Type B pancreatic cell (in vitro differentiated cells): ENCODE measurements at regions not wholly inside any gene's neighbourhood (a gene's known extent, or its start where the extent isn't known, plus 50 kb on each side); places are given as distances from the start of the nearest gene placed in this dataset.

Source experiments
- DNase-seq: peaks from one replicate; pipeline ENCODE4 v3.0.0; 2021; ENCODE audit warnings: mixed read lengths; ENCODE audit not compliant: unreplicated experiment; ENCODE audit errors: extremely low spot score
- H3K27ac Mint-ChIP-seq: 2 replicates; pipeline ENCODE4 v1.8.0; 2021; ENCODE audit warnings: mild to moderate bottlenecking, mixed read lengths
- H3K27me3 Mint-ChIP-seq: 2 replicates; pipeline ENCODE4 v1.8.0; 2021; ENCODE audit warnings: mixed read lengths
- H3K36me3 Mint-ChIP-seq: 2 replicates; pipeline ENCODE4 v1.8.0; 2021; ENCODE audit warnings: mixed read lengths
- H3K4me1 Mint-ChIP-seq: one replicate; pipeline ENCODE4 v1.8.0; 2021; ENCODE audit warnings: mixed read lengths; ENCODE audit not compliant: unreplicated experiment
- H3K4me3 Mint-ChIP-seq: 2 replicates; pipeline ENCODE4 v1.8.0; 2021; ENCODE audit warnings: mild to moderate bottlenecking, mixed read lengths
- H3K9me3 Mint-ChIP-seq: 2 replicates; pipeline ENCODE4 v1.8.0; 2021; ENCODE audit warnings: mixed read lengths
- TF ChIP-seq, protein P1 (sequence below): fragments of 200-600 bp; sonication (generic); conservative IDR thresholded peaks from 2 replicates; pipeline ENCODE4 v1.5.0; 2021; ENCODE audit warnings: antibody characterized with exemption, mild to moderate bottlenecking

DNA sequence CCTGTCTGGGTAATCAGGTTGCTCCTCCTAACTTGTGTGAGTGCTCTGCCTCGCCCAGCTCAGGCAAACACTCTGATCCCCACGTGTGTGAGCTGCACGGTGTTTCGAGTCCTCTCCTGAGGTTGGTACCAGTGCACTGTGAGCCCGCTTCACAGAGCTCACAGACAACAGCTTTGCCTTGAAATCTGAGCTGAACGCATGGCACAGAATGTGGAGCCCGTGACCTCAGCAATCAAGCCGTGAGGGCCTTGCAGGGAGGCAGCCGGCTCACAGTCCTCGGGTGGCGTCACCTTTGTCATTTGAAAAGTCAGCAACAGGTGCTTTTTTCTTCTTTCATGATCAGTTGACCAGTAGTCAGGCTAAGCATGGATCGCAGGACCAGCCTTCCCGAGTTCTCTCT, 60.2 kb upstream of the ADGRA1 start:
- Mint-ChIP-seq H3K4me1 (peaks cover 13% of the 10 kb centered on the region), H3K9me3 (no peaks in the 10 kb centered on the region), H3K4me3 (no peak overlapping the region), H3K36me3 (no peaks in the 10 kb centered on the region), H3K27me3 (peaks cover 27% of the 10 kb centered on the region), H3K27ac (no peak overlapping the region)
- DNase-seq = no peak
- TF ChIP-seq, protein P1, sequence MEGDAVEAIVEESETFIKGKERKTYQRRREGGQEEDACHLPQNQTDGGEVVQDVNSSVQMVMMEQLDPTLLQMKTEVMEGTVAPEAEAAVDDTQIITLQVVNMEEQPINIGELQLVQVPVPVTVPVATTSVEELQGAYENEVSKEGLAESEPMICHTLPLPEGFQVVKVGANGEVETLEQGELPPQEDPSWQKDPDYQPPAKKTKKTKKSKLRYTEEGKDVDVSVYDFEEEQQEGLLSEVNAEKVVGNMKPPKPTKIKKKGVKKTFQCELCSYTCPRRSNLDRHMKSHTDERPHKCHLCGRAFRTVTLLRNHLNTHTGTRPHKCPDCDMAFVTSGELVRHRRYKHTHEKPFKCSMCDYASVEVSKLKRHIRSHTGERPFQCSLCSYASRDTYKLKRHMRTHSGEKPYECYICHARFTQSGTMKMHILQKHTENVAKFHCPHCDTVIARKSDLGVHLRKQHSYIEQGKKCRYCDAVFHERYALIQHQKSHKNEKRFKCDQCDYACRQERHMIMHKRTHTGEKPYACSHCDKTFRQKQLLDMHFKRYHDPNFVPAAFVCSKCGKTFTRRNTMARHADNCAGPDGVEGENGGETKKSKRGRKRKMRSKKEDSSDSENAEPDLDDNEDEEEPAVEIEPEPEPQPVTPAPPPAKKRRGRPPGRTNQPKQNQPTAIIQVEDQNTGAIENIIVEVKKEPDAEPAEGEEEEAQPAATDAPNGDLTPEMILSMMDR = no peak

DNA sequence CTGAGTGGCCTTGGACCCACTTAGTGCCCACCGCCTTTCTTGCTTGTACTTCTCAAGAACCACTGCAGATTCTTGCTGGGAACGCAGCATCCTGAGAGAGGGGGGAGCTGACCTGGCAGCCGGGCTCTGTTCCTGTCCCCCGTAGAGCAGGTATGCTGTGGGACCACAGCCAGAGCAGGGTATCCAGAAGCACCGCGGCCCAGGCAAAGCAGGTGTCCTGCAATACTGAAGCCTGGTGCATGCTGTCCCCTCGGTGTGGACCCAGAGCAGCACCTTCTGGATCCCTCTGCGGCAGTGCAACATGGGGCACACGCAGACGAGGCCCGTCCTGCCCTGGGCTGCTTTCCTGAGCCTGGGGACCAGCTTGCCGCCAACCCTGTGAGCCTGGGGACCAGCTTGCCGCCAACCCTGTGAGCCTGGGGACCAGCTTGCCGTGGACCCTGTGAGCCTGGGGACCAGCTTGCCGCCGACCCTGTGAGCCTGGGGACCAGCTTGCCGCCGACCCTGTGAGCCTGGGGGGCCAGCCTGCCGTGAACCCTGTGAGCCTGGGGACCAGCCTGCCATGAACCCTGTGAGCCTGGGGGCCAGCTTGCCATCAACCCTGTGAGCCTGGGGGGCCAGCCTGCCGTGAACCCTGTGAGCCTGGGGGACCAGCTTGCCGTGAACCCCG, 60.9 kb upstream of the ADGRA1 start:
- H3K4me1 Mint-ChIP-seq = peaks cover 13% of the 10 kb centered on the region
- DNase-seq = no peak
- no peaks in the 10 kb centered on the region for H3K36me3 Mint-ChIP-seq
- H3K4me3 Mint-ChIP-seq = no peak overlapping the region
- H3K27me3 Mint-ChIP-seq = peaks cover 24% of the 10 kb centered on the region
- H3K27ac Mint-ChIP-seq = no peak overlapping the region
- TF ChIP-seq, protein P1 = no peak
- H3K9me3 Mint-ChIP-seq = no peaks in the 10 kb centered on the region

DNA sequence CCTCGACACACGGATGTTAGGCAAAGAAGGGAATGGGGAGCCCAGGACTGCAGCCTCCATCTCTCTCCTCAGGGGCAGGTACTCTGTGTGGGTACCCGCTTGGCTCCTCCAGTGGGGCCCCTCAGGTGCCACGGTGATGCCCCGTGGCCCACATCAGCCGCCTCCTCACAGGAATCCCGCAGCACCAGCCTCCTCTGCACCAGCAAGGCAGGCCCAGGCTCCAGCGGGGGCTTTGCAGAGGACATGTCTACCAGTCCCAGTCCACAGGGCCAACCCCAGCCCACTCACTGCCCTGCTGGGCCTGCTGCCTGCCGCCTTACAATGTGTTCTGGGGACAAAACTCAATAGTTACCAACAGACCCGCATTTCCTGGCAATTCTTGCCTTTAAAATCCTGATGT, 61.6 kb upstream of the ADGRA1 start:
- H3K27me3 Mint-ChIP-seq = peaks cover 21% of the 10 kb centered on the region

DNA sequence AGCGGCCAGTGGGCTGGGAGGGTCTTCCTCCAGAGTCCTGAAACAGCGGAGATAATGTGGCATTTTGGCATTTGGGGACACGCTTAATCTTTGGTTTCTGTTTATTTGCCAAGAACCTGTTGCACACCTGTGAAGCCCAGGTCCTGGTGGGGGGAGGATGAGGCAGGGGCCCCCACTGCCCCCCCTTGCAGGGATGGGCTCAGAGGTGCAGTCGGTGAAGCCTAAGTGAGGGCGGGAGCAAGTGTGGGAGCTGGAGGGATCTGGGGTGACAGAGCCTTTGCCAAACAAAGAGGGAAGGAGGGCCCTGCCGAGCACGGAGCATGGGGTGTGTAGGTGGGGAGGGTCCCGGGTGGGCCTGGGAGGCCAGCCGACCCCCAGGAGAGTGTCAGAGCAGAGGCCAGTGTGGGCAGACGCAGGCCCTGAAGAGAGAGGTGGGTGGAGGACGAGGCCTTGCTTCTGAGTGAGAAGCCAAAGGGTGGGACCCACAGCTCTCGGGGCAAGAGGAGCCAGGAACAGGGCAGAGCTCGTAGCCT, 62.1 kb upstream of the ADGRA1 start:
- H3K27me3 Mint-ChIP-seq = peaks cover 16% of the 10 kb centered on the region
- H3K36me3 Mint-ChIP-seq = no peaks in the 10 kb centered on the region

More for the DNA sequence above, 61.6 kb upstream of the ADGRA1 start:
- Mint-ChIP-seq H3K36me3 (no peaks in the 10 kb centered on the region), H3K9me3 (no peaks in the 10 kb centered on the region), H3K27ac (no peak overlapping the region), H3K4me3 (no peak overlapping the region), H3K4me1 (peaks cover 13% of the 10 kb centered on the region)
- TF ChIP-seq, protein P1 = no peak
- no peak for DNase-seq

DNA sequence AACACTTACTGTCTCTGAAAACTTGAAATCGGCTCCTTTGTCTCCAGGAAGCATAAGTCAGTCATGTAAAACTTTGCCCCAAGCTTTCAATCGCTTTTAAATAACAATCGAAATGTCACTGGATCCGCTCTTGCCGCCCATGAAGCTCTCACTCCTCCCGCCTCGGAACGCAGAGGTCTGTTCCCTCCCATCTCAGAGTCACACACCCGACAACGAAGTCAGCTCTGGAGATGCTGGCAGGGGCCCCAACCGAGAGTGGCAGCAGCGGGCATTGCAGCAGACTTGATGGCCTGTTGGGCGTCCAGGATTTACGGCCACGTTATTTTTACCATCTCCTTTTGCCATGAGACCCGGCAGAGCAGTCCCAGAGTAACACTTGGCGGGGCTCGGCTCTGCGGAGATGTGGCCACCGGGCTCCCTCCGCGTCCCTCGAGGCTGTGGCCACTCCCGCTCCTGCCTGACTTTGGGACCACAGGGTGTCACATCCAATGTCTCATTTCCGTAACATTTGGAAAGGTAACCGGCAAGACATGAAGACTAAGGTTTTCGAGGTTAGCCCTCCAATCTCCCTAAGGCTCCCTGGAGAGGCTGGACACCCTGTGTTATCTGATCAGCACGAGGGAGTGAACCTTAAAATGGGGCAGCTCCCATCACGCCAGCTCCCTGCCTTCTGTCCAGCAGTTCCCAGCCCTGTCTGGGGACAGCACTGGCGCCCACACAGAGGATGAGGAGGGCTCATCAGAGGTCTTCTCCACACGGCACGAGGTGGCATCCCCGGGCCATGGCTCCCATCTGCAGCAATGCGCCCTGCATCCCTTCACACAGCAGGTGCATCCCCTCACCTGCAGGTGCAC, 62.8 kb upstream of the ADGRA1 start:
- Mint-ChIP-seq H3K4me3 (no peak overlapping the region), H3K4me1 (peaks cover 8% of the 10 kb centered on the region), H3K9me3 (no peaks in the 10 kb centered on the region), H3K27ac (no peak overlapping the region), H3K27me3 (peaks cover 13% of the 10 kb centered on the region), H3K36me3 (no peaks in the 10 kb centered on the region)
- no peak for DNase-seq
- TF ChIP-seq, protein P1 = no peak

More for the DNA sequence above, 62.1 kb upstream of the ADGRA1 start:
- TF ChIP-seq, protein P1 = no peak
- Mint-ChIP-seq H3K27ac (no peak overlapping the region), H3K4me1 (peaks cover 8% of the 10 kb centered on the region), H3K4me3 (no peak overlapping the region), H3K9me3 (no peaks in the 10 kb centered on the region)
- DNase-seq = no peak
